Large intestine (tissue), 3 donors: ENCODE measurements at regions not wholly inside any gene's neighbourhood (a gene's known extent, or its start where the extent isn't known, plus 50 kb on each side); places are given as distances from the start of the nearest gene placed in this dataset.
A peak's percentile ranks its signal among the peaks of the same experiment; 100 is the strongest.
"Not testable (repeated sequence)": the region's sequence is repeated elsewhere in the genome, so short reads cannot be mapped to it uniquely, and the experiment has no call there.

Experiments used
- DNase-seq, 2 donors: peaks; one replicate each; pipeline versions ENCODE4 v3.0.0 to v3.0.0-alpha.2; 2013
- H3K27ac ChIP-seq: one replicate; pipeline ENCODE4 v1.5.1; 2013; ENCODE audit warnings: low read length
- H3K27me3 ChIP-seq: 2 replicates; pipeline ENCODE4 v1.6.1; 2013; ENCODE audit warnings: low read length; ENCODE audit not compliant: control insufficient read depth, insufficient read depth
- H3K36me3 ChIP-seq: 2 replicates; pipeline ENCODE4 v1.6.1; 2013; ENCODE audit warnings: low read length; ENCODE audit not compliant: control insufficient read depth, insufficient read depth
- H3K4me1 ChIP-seq: one replicate; pipeline ENCODE4 v1.6.1; 2013; ENCODE audit warnings: low read length; ENCODE audit not compliant: control insufficient read depth, insufficient read depth
- H3K4me3 ChIP-seq: one replicate; pipeline ENCODE4 v1.5.1; 2013; ENCODE audit warnings: low read length
- H3K9me3 ChIP-seq: one replicate; pipeline ENCODE4 v1.6.1; 2013; ENCODE audit warnings: mild to moderate bottlenecking, low read depth, low read length, moderate library complexity; ENCODE audit not compliant: control insufficient read depth
- WGBS: methylation state at CpG from one replicate; pipeline ENCODE4 v1.1.5; 2013; ENCODE audit warnings: low lambda C conversion rate; ENCODE audit not compliant: insufficient coverage; 5-methylcytosine and 5-hydroxymethylcytosine counted together

DNA sequence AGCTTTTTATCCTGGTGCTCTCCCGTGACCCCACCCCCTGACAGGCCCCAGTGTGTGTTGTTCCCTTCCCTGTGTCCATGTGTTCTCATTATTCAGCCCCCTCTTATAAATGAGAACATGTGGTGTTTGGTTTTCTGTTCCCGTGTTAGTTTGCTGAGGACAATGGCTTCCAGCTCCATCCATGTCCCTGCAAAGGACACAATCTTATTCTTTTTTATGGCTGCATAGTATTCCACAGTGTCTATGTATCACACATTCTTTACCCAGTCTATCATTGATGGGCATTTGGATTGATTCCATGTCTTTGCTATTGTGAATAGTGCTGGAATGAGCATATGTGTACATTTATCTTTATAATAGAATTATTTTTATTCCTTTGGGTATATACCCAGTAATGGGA lies 360.5 kb downstream of the GATA3 start:
- not testable (repeated sequence) for DNase-seq, H3K27me3 ChIP-seq, H3K36me3 ChIP-seq, H3K9me3 ChIP-seq, H3K4me3 ChIP-seq, H3K4me1 ChIP-seq, H3K27ac ChIP-seq
- no CpG with 5 or more reads among the region's 2 CpGs for WGBS

DNA sequence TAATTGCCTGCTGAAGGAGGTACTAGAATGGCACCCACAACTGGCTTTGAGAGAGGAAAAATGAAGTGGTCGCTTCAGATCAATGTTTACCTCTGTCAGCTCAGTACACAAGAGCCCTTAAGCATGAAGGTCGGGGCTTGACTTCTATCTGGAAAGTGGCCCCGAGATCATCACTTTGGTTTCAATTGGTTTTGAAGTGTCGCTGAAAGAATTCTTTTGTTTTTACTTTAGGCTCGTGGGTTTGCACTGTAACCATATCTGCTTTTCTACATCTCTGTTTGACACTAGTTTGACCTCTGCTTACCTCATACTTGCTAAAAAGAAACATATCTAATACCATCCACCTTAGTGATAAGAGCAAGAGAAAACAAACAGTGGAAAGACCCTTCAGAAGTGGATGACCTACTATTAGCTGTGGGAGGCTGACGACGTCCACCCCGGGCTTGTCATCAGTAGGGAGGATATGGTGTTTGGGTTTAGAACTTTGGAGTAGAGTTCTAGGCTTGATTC lies 361.8 kb downstream of the GATA3 start:
- Histone ChIP-seq H3K27ac (no peak overlapping the region), H3K36me3 (no peaks in the 10 kb centered on the region), H3K9me3 (no peaks in the 10 kb centered on the region), H3K27me3 (no peaks in the 10 kb centered on the region), H3K4me1 (no peaks in the 10 kb centered on the region), H3K4me3 (no peak overlapping the region)
- WGBS, result 0% methylated on average over 2 of the region's 8 CpGs
- DNase-seq, result peak in 1 of 2 donors; percentile 3

GRCh38 chr10:8416760-8417159 lies 362.3 kb downstream of the GATA3 start:
- no CpG with 5 or more reads among the region's 3 CpGs for WGBS
- H3K27ac ChIP-seq, result no peak overlapping the region

DNA sequence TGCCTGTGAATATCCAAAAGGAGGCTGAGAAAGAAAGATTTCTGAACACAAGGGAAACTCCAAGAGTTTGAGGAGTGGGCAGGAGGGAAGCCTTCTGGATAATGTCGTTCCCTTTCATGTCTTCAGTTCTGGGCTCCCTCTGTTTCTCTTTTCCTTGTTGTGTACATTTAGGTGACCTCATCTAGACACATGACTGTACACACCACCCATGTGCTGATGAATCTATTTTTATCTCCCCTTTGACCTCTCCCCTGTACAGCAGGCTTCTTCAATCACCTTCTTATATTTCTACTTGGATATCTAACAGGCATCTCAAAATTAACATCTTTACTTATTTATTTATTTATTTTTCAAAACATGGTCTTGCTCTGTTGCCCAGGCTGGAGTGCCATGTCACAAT lies 363.1 kb downstream of the GATA3 start:
- Histone ChIP-seq H3K27ac (no peak overlapping the region), H3K4me3 (no peak overlapping the region), H3K36me3 (no peaks in the 10 kb centered on the region), H3K9me3 (no peaks in the 10 kb centered on the region), H3K4me1 (no peaks in the 10 kb centered on the region), H3K27me3 (no peaks in the 10 kb centered on the region)
- WGBS, result no CpG with 5 or more reads among the region's 1 CpG
- no peak for DNase-seq

More at GRCh38 chr10:8416760-8417159, 362.3 kb downstream of the GATA3 start:
- no peak for DNase-seq
- Histone ChIP-seq H3K36me3 (no peaks in the 10 kb centered on the region), H3K27me3 (no peaks in the 10 kb centered on the region), H3K4me1 (no peaks in the 10 kb centered on the region), H3K4me3 (no peak overlapping the region), H3K9me3 (no peaks in the 10 kb centered on the region)

- no peak overlapping the region for H3K4me3 ChIP-seq
- H3K27me3 ChIP-seq, result no peaks in the 10 kb centered on the region
- H3K36me3 ChIP-seq, result no peaks in the 10 kb centered on the region
- 83% methylated on average over 4 of the region's 4 CpGs for WGBS
- H3K27ac ChIP-seq, result no peak overlapping the region
- H3K9me3 ChIP-seq, result no peaks in the 10 kb centered on the region
- H3K4me1 ChIP-seq, result no peaks in the 10 kb centered on the region
- no peak for DNase-seq
These were observed 364.1 kb downstream of the GATA3 start for GRCh38 chr10:8418631-8419030.

- no peak for DNase-seq
- no peaks in the 10 kb centered on the region for H3K36me3 ChIP-seq
- H3K27me3 ChIP-seq, result no peaks in the 10 kb centered on the region
- no peak overlapping the region for H3K27ac ChIP-seq
- no peak overlapping the region for H3K4me3 ChIP-seq
- no peaks in the 10 kb centered on the region for H3K9me3 ChIP-seq
- H3K4me1 ChIP-seq, result no peaks in the 10 kb centered on the region
- no CpG with 5 or more reads among the region's 2 CpGs for WGBS
These were observed 365.7 kb downstream of the GATA3 start for GRCh38 chr10:8420182-8420581.

GRCh38 chr10:8424555-8425211 lies 370.2 kb downstream of the GATA3 start:
- DNase-seq, result no peak
- 100% methylated on average over 1 of the region's 3 CpGs for WGBS
- no peak overlapping the region for H3K4me3 ChIP-seq
- no peaks in the 10 kb centered on the region for H3K36me3 ChIP-seq
- no peaks in the 10 kb centered on the region for H3K27me3 ChIP-seq
- no peak overlapping the region for H3K27ac ChIP-seq
- H3K4me1 ChIP-seq, result no peaks in the 10 kb centered on the region
- no peaks in the 10 kb centered on the region for H3K9me3 ChIP-seq

DNA sequence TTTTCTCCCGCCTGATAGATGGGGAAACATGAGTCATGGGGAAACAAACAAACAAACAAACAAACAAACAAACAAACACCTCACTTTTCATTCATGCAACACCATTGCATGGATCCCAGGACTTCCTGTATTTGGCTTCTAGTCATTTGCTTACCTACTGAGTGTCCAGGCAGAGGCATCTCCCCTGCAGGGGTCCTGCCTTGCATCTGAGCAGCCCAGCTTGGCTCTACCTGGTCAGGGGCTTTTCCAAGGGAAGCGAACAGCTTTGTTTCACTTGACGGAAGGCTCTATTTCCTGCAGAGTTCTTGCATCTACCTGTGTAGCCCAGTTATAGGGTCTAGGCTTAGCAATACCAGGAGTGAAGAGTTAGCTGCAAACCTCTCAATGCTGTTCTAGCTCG lies 374.2 kb downstream of the GATA3 start:
- H3K9me3 ChIP-seq, result no peaks in the 10 kb centered on the region
- H3K27me3 ChIP-seq, result no peaks in the 10 kb centered on the region
- no peaks in the 10 kb centered on the region for H3K36me3 ChIP-seq
- no CpG with 5 or more reads among the region's 4 CpGs for WGBS
- DNase-seq, result no peak
- no peaks in the 10 kb centered on the region for H3K4me1 ChIP-seq
- H3K27ac ChIP-seq, result no peak overlapping the region
- no peak overlapping the region for H3K4me3 ChIP-seq

DNA sequence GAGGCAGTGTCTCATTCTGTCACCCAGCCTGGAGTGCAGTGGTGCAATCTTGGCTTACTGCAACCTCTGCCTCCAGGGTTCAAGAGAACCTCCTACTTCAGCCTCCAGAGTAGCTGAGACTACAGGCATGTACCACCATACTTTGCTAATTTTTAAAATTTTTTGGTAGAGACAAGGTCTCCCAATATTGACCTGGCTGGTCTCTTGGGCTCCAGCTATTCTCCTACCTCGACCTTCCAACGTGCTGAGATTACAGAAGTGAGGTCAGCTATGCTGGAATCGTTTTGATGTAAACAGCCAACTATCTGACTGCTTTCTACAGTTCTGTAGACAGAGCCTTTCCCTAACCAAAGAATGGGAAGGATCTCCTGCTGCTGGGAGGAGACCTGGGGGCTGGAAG lies 375.8 kb downstream of the GATA3 start:
- Histone ChIP-seq H3K27ac (no peak overlapping the region), H3K4me1 (no peaks in the 10 kb centered on the region), H3K9me3 (no peaks in the 10 kb centered on the region), H3K27me3 (no peaks in the 10 kb centered on the region), H3K36me3 (no peaks in the 10 kb centered on the region), H3K4me3 (no peak overlapping the region)
- DNase-seq, result no peak
- WGBS, result no CpG with 5 or more reads among the region's 3 CpGs

DNA sequence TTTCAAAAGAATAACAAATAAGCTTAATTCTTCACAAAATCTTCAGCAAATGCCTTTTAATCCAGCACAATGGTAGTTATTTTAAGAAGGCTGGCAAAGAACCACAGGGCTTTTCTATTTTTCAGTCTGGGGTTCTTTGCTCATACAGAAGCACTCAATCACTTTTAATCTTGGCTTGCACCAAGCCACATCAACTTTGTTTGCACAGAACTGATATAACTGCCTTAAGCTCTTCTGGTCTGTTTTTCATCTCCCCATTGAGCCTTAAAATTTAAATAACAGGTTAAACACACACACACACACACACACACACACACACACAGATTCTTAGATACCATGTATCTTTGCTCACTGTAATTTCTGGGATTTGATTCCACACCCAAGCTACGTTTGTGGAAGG lies 377.0 kb downstream of the GATA3 start:
- Histone ChIP-seq H3K4me1 (no peaks in the 10 kb centered on the region), H3K4me3 (no peak overlapping the region), H3K27me3 (no peaks in the 10 kb centered on the region), H3K27ac (no peak overlapping the region), H3K9me3 (no peaks in the 10 kb centered on the region), H3K36me3 (no peaks in the 10 kb centered on the region)
- no peak for DNase-seq
- no CpG with 5 or more reads among the region's 1 CpG for WGBS
